GM23338 (cell line): ENCODE measurements at regions not wholly inside any gene's neighbourhood (a gene's known extent, or its start where the extent isn't known, plus 50 kb on each side); places are given as distances from the start of the nearest gene placed in this dataset.

ENCODE experiments used
- EZH2 ChIP-seq: fragments of 200-600 bp; sonication (generic); IDR thresholded peaks from one replicate; pipeline ENCODE4 v1.8.0; 2017; ENCODE audit warnings: antibody characterized with exemption, mild to moderate bottlenecking, low read depth; ENCODE audit not compliant: unreplicated experiment
- EZH2phosphoT487 ChIP-seq: fragments of 200-600 bp; sonication (generic); IDR thresholded peaks from one replicate; pipeline ENCODE4 v1.8.1; 2018; ENCODE audit warnings: antibody characterized with exemption; ENCODE audit not compliant: unreplicated experiment
- TF ChIP-seq, protein P1 (sequence below), 2 experiments: fragments of 200-600 bp in 1 of 2; sonication (generic) in 1 of 2; conservative IDR thresholded peaks; 2 replicates each; pipeline versions ENCODE4 v1.5.1 to v1.6.1; 2016 to 2017; ENCODE audit warnings: antibody characterized with exemption in 2 of 2, low read depth in 2 of 2, mild to moderate bottlenecking in 2 of 2, moderate library complexity in 1 of 2

DNA sequence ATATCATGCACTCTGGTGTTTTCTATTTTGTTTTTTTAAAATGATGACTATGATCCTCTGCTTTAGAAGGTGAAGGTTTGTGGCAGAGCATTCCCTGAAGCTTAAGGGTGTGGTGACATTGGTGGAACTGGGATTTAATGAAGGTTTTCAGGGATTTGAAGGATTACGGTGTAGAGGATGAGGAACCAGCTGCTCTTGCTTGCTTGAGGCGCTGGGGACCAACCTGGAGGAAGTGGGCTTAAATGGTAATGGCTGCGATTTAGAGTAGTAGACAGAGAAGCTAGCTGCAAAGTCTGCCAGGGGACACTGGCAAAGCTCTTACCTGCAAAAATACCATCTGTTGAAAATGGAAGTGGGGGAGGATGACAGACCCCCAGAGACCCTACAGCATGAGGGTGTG is 241.8 kb downstream of the CLIC5 start:
- TF ChIP-seq, protein P1, sequence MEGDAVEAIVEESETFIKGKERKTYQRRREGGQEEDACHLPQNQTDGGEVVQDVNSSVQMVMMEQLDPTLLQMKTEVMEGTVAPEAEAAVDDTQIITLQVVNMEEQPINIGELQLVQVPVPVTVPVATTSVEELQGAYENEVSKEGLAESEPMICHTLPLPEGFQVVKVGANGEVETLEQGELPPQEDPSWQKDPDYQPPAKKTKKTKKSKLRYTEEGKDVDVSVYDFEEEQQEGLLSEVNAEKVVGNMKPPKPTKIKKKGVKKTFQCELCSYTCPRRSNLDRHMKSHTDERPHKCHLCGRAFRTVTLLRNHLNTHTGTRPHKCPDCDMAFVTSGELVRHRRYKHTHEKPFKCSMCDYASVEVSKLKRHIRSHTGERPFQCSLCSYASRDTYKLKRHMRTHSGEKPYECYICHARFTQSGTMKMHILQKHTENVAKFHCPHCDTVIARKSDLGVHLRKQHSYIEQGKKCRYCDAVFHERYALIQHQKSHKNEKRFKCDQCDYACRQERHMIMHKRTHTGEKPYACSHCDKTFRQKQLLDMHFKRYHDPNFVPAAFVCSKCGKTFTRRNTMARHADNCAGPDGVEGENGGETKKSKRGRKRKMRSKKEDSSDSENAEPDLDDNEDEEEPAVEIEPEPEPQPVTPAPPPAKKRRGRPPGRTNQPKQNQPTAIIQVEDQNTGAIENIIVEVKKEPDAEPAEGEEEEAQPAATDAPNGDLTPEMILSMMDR (conservative IDR thresholded peaks at IDR 0.05; ENCODE audit: low read depth in 2 of 2) = no peak
- TF ChIP-seq EZH2phosphoT487 = no peak
- TF ChIP-seq EZH2 = no peak
